ENCODE measurements at regions not wholly inside any gene's neighbourhood (a gene's known extent, or its start where the extent isn't known, plus 50 kb on each side); places are given as distances from the start of the nearest gene placed in this dataset.

GRCh38 chr2:21381421-21381820 is 257.7 kb downstream of the TDRD15 start:
- no peak for DNase-seq
- CTCF ChIA-PET, result no interaction called here
- Mint-ChIP-seq H3K9me3 (ENCODE audit: low read depth) (peaks cover 2% of the 10 kb centered on the region), H3K4me3 (no peak overlapping the region), H3K27ac (no peak overlapping the region), H3K4me1 (no peaks in the 10 kb centered on the region), H3K27me3 (no peaks in the 10 kb centered on the region), H3K36me3 (no peaks in the 10 kb centered on the region)
- no peak for ATAC-seq

GRCh38 chr2:21382701-21383520 is 259.1 kb downstream of the TDRD15 start:
- DNase-seq (no peak), ATAC-seq (no peak)
- Mint-ChIP-seq H3K27ac (no peak overlapping the region), H3K4me1 (no peaks in the 10 kb centered on the region), H3K9me3 (ENCODE audit: low read depth) (peaks cover 2% of the 10 kb centered on the region), H3K36me3 (no peaks in the 10 kb centered on the region), H3K4me3 (no peak overlapping the region), H3K27me3 (no peaks in the 10 kb centered on the region)
- CTCF ChIA-PET, result no interaction called here

- Mint-ChIP-seq H3K36me3 (no peaks in the 10 kb centered on the region), H3K27ac (no peak overlapping the region), H3K9me3 (ENCODE audit: low read depth) (no peaks in the 10 kb centered on the region), H3K27me3 (no peaks in the 10 kb centered on the region), H3K4me3 (no peak overlapping the region), H3K4me1 (no peaks in the 10 kb centered on the region)
- CTCF ChIA-PET, result no interaction called here
- DNase-seq (no peak), ATAC-seq (no peak)
These were observed 262.9 kb downstream of the TDRD15 start for GRCh38 chr2:21386666-21387065.

- H3K27me3 Mint-ChIP-seq, result no peaks in the 10 kb centered on the region
- H3K9me3 Mint-ChIP-seq (ENCODE audit: low read depth), result no peaks in the 10 kb centered on the region
- ATAC-seq, result no peak
- CTCF ChIA-PET, result no interaction called here
- DNase-seq, result no peak
- no peak overlapping the region for H3K27ac Mint-ChIP-seq
- no peaks in the 10 kb centered on the region for H3K4me1 Mint-ChIP-seq
- no peak overlapping the region for H3K4me3 Mint-ChIP-seq
- no peaks in the 10 kb centered on the region for H3K36me3 Mint-ChIP-seq
These were observed 268.9 kb downstream of the TDRD15 start for GRCh38 chr2:21392649-21393048.

GRCh38 chr2:21393173-21393572 is 269.4 kb downstream of the TDRD15 start:
- Mint-ChIP-seq H3K4me3 (no peak overlapping the region), H3K36me3 (no peaks in the 10 kb centered on the region), H3K27ac (no peak overlapping the region), H3K4me1 (no peaks in the 10 kb centered on the region), H3K9me3 (ENCODE audit: low read depth) (no peaks in the 10 kb centered on the region), H3K27me3 (no peaks in the 10 kb centered on the region)
- CTCF ChIA-PET, result no interaction called here
- DNase-seq (no peak), ATAC-seq (no peak)

- Mint-ChIP-seq H3K27me3 (no peaks in the 10 kb centered on the region), H3K9me3 (ENCODE audit: low read depth) (no peaks in the 10 kb centered on the region), H3K36me3 (no peaks in the 10 kb centered on the region), H3K27ac (no peak overlapping the region), H3K4me3 (no peak overlapping the region), H3K4me1 (no peaks in the 10 kb centered on the region)
- ATAC-seq, result no peak
- CTCF ChIA-PET, result interaction anchor here (0.8 kb wide), 1 partner anchor 8 kb away, joined by 3 read pairs; no protein-coding TSS in a partner anchor
- DNase-seq, result no peak
These were observed 271.6 kb downstream of the TDRD15 start for GRCh38 chr2:21395366-21395765.

- Mint-ChIP-seq H3K27ac (no peak overlapping the region), H3K4me1 (no peaks in the 10 kb centered on the region), H3K9me3 (ENCODE audit: low read depth) (no peaks in the 10 kb centered on the region), H3K27me3 (no peaks in the 10 kb centered on the region), H3K36me3 (no peaks in the 10 kb centered on the region), H3K4me3 (no peak overlapping the region)
- DNase-seq (no peak), ATAC-seq (no peak)
- CTCF ChIA-PET, result no interaction called here
These were observed 272.5 kb downstream of the TDRD15 start for GRCh38 chr2:21396252-21396651.

GRCh38 chr2:21401022-21401698 is 277.4 kb downstream of the TDRD15 start:
- DNase-seq, result no peak
- Mint-ChIP-seq H3K4me3 (no peak overlapping the region), H3K27me3 (no peaks in the 10 kb centered on the region), H3K36me3 (no peaks in the 10 kb centered on the region), H3K9me3 (ENCODE audit: low read depth) (no peaks in the 10 kb centered on the region), H3K27ac (no peak overlapping the region), H3K4me1 (no peaks in the 10 kb centered on the region)
- CTCF ChIA-PET, result no interaction called here
- ATAC-seq, result no peak

GRCh38 chr2:21404137-21404536 is 280.4 kb downstream of the TDRD15 start:
- H3K9me3 Mint-ChIP-seq (ENCODE audit: low read depth), result no peaks in the 10 kb centered on the region
- no peaks in the 10 kb centered on the region for H3K36me3 Mint-ChIP-seq
- H3K4me1 Mint-ChIP-seq, result no peaks in the 10 kb centered on the region
- no peak overlapping the region for H3K4me3 Mint-ChIP-seq
- ATAC-seq (no peak), DNase-seq (no peak)
- no peaks in the 10 kb centered on the region for H3K27me3 Mint-ChIP-seq
- CTCF ChIA-PET, result no interaction called here
- no peak overlapping the region for H3K27ac Mint-ChIP-seq

- H3K4me1 Mint-ChIP-seq, result no peaks in the 10 kb centered on the region
- no peaks in the 10 kb centered on the region for H3K9me3 Mint-ChIP-seq (ENCODE audit: low read depth)
- H3K27me3 Mint-ChIP-seq, result no peaks in the 10 kb centered on the region
- CTCF ChIA-PET, result no interaction called here
- no peaks in the 10 kb centered on the region for H3K36me3 Mint-ChIP-seq
- no peak overlapping the region for H3K4me3 Mint-ChIP-seq
- DNase-seq, result no peak
- H3K27ac Mint-ChIP-seq, result no peak overlapping the region
- no peak for ATAC-seq
These were observed 281.3 kb downstream of the TDRD15 start for GRCh38 chr2:21404827-21405625.

GRCh38 chr2:21406386-21406785 is 282.6 kb downstream of the TDRD15 start:
- H3K4me3 Mint-ChIP-seq, result no peak overlapping the region

GRCh38 chr2:21406911-21407310 is 283.1 kb downstream of the TDRD15 start:
- ATAC-seq (no peak), DNase-seq (no peak)
- Mint-ChIP-seq H3K4me3 (no peak overlapping the region), H3K27ac (no peak overlapping the region), H3K9me3 (ENCODE audit: low read depth) (no peaks in the 10 kb centered on the region), H3K36me3 (no peaks in the 10 kb centered on the region), H3K27me3 (no peaks in the 10 kb centered on the region), H3K4me1 (no peaks in the 10 kb centered on the region)
- CTCF ChIA-PET, result no interaction called here

More at GRCh38 chr2:21406386-21406785, 282.6 kb downstream of the TDRD15 start:
- H3K27me3 Mint-ChIP-seq, result no peaks in the 10 kb centered on the region
- no peak for DNase-seq
- ATAC-seq, result no peak
- CTCF ChIA-PET, result no interaction called here
- H3K27ac Mint-ChIP-seq, result no peak overlapping the region
- no peaks in the 10 kb centered on the region for H3K36me3 Mint-ChIP-seq
- no peaks in the 10 kb centered on the region for H3K4me1 Mint-ChIP-seq
- no peaks in the 10 kb centered on the region for H3K9me3 Mint-ChIP-seq (ENCODE audit: low read depth)

- no peak for DNase-seq
- no peak overlapping the region for H3K4me3 Mint-ChIP-seq
- no peak for ATAC-seq
- CTCF ChIA-PET, result no interaction called here
- H3K27me3 Mint-ChIP-seq, result no peaks in the 10 kb centered on the region
- H3K36me3 Mint-ChIP-seq, result no peaks in the 10 kb centered on the region
- no peak overlapping the region for H3K27ac Mint-ChIP-seq
- H3K4me1 Mint-ChIP-seq, result no peaks in the 10 kb centered on the region
- H3K9me3 Mint-ChIP-seq (ENCODE audit: low read depth), result no peaks in the 10 kb centered on the region
These were observed 284.1 kb downstream of the TDRD15 start for GRCh38 chr2:21407851-21408250.

- H3K4me1 Mint-ChIP-seq, result no peaks in the 10 kb centered on the region
- no peaks in the 10 kb centered on the region for H3K36me3 Mint-ChIP-seq
- H3K4me3 Mint-ChIP-seq, result no peak overlapping the region
- no peaks in the 10 kb centered on the region for H3K27me3 Mint-ChIP-seq
- no peak for ATAC-seq
- CTCF ChIA-PET, result no interaction called here
- no peak for DNase-seq
- H3K9me3 Mint-ChIP-seq (ENCODE audit: low read depth), result no peaks in the 10 kb centered on the region
- no peak overlapping the region for H3K27ac Mint-ChIP-seq
These were observed 288.0 kb downstream of the TDRD15 start for GRCh38 chr2:21411741-21412140.

Measured in activated CD8-positive, alpha-beta memory T cell treated with anti-CD3 and anti-CD28 coated beads, Interleukin-2, amount 10 ng/mL, durations not matched to agents 7 days and 5 days (primary cell).